Naive thymus-derived CD4-positive, alpha-beta T cell (primary cell): ENCODE measurements at regions not wholly inside any gene's neighbourhood (a gene's known extent, or its start where the extent isn't known, plus 50 kb on each side); places are given as distances from the start of the nearest gene placed in this dataset.

Source experiments
- ATAC-seq: fragments of 150-1000 bp; cut with Tn5 transposase; 2 replicates; pipeline ENCODE4 v1.10.0; 2021; ENCODE audit warnings: mild to moderate bottlenecking, moderate library complexity
- CTCF ChIA-PET: fragments of 350-600 bp; sonication (Branson Sonifier 250); formaldehyde crosslinking; loops from one replicate; lab custom pipeline; 2021; ENCODE audit warnings: antibody characterized with exemption; lab: Charles Lee
- POLR2A ChIA-PET: fragments of 350-600 bp; sonication (Branson Sonifier 250); formaldehyde crosslinking; loops from one replicate; lab custom pipeline; 2021; ENCODE audit warnings: antibody characterized with exemption, inconsistent platforms; lab: Charles Lee
- DNase-seq, 9 donors: peaks; one replicate each; pipeline versions ENCODE4 v3.0.0 to v3.0.0-alpha.2; 2020 to 2022; ENCODE audit warnings: mixed read lengths in 1 of 9
- H3K27ac ChIP-seq: one replicate; pipeline ENCODE4 v1.7.0; 2013; ENCODE audit warnings: mild to moderate bottlenecking, low read depth, low read length, moderate library complexity
- H3K27me3 ChIP-seq, 2 donors: one replicate each; pipeline ENCODE4 v1.7.0; 2013; ENCODE audit warnings: low read length in 2 of 2, mild to moderate bottlenecking in 2 of 2, moderate library complexity in 2 of 2; ENCODE audit not compliant: control insufficient read depth in 2 of 2, insufficient read depth in 2 of 2
- H3K36me3 ChIP-seq, 3 experiments: 1 replicate in 2 of 3; 2 replicates in 1 of 3; pipeline ENCODE4 v1.7.0; 2013; ENCODE audit warnings: low read length in 3 of 3, mild to moderate bottlenecking in 3 of 3, moderate library complexity in 1 of 3; ENCODE audit not compliant: insufficient read depth in 3 of 3, control insufficient read depth in 2 of 3
- H3K4me1 ChIP-seq, 2 donors: one replicate each; pipeline ENCODE4 v1.7.0; 2013; ENCODE audit warnings: low read length in 2 of 2, mild to moderate bottlenecking in 2 of 2, moderate library complexity in 1 of 2; ENCODE audit not compliant: control insufficient read depth in 2 of 2, insufficient read depth in 2 of 2
- H3K4me3 ChIP-seq: 2 replicates; pipeline ENCODE4 v1.7.0; 2013; ENCODE audit warnings: mild to moderate bottlenecking, low read length
- H3K9me3 ChIP-seq, 3 experiments: 1 replicate in 2 of 3; 2 replicates in 1 of 3; pipeline ENCODE4 v1.7.0; 2013; ENCODE audit warnings: low read length in 3 of 3; ENCODE audit not compliant: control insufficient read depth in 2 of 3
- H3K27ac Mint-ChIP-seq, 9 donors: one replicate each; pipeline ENCODE4 v1.8.0; 2020 to 2022; ENCODE audit warnings: mixed read lengths in 9 of 9, mild to moderate bottlenecking in 8 of 9, moderate library complexity in 5 of 9, inconsistent platforms in 2 of 9
- H3K27me3 Mint-ChIP-seq, 5 donors: one replicate each; pipeline ENCODE4 v1.8.0; 2021 to 2022; ENCODE audit warnings: mixed read lengths in 5 of 5, mild to moderate bottlenecking in 1 of 5
- H3K36me3 Mint-ChIP-seq, 5 donors: one replicate each; pipeline ENCODE4 v1.8.0; 2020 to 2022; ENCODE audit warnings: mixed read lengths in 5 of 5, mild to moderate bottlenecking in 3 of 5, inconsistent platforms in 1 of 5
- H3K4me1 Mint-ChIP-seq, 7 donors: one replicate each; pipeline ENCODE4 v1.8.0; 2020 to 2022; ENCODE audit warnings: mixed read lengths in 7 of 7, mild to moderate bottlenecking in 3 of 7, inconsistent platforms in 1 of 7
- H3K4me3 Mint-ChIP-seq, 10 donors: one replicate each; pipeline ENCODE4 v1.8.0; 2020 to 2022; ENCODE audit warnings: mild to moderate bottlenecking in 10 of 10, mixed read lengths in 10 of 10, moderate library complexity in 6 of 10, inconsistent platforms in 2 of 10
- H3K9me3 Mint-ChIP-seq, 11 donors: one replicate each; pipeline ENCODE4 v1.8.0; 2020 to 2022; ENCODE audit warnings: mixed read lengths in 11 of 11, mild to moderate bottlenecking in 4 of 11, inconsistent platforms in 1 of 11, moderate library complexity in 1 of 11
- intact Hi-C, 2 donors: fragments of 100-400 bp; cut with micrococcal nuclease; formaldehyde crosslinking; loops; one replicate each; pipeline ENCODE4 v1.15.1; 2023

GRCh38 chr3:81910244-81910852, 148.9 kb upstream of the GBE1 start:
- Histone ChIP-seq H3K27me3 (no peaks in the 10 kb centered on the region), H3K9me3 (no peaks in the 10 kb centered on the region), H3K4me3 (no peak overlapping the region), H3K27ac (no peak overlapping the region), H3K36me3 (no peaks in the 10 kb centered on the region), H3K4me1 (no peaks in the 10 kb centered on the region)
- Mint-ChIP-seq H3K4me3 (no peak overlapping the region), H3K36me3 (no peaks in the 10 kb centered on the region), H3K27me3 (peaks cover 0 to 10% (median 8%) of the 10 kb centered on the region in 5 donors), H3K27ac (no peak overlapping the region), H3K4me1 (peaks cover 0 to 2% (median 0%) of the 10 kb centered on the region in 7 donors), H3K9me3 (no peaks in the 10 kb centered on the region)
- intact Hi-C loops = loop anchor here (5.0 to 10.0 kb wide), 4 partner anchors 243 to 1612 kb away; no protein-coding TSS in a partner anchor
- peak; percentile 45 for ATAC-seq
- CTCF ChIA-PET = interaction anchor here (1.1 to 1.7 kb wide), 2 partner anchors 7 to 13 kb away, joined by 3 to 5 read pairs; no protein-coding TSS in a partner anchor
- peak in 5 of 9 donors; percentile 3 to 40 (median 10) for DNase-seq
- POLR2A ChIA-PET = interaction anchor here (0.6 kb wide), 1 partner anchor 24 kb away, joined by 3 read pairs; no protein-coding TSS in a partner anchor

- Histone ChIP-seq H3K36me3 (no peaks in the 10 kb centered on the region), H3K4me1 (no peaks in the 10 kb centered on the region), H3K4me3 (no peak overlapping the region), H3K9me3 (no peaks in the 10 kb centered on the region), H3K27ac (no peak overlapping the region), H3K27me3 (no peaks in the 10 kb centered on the region)
- DNase-seq = no peak
- Mint-ChIP-seq H3K27me3 (peaks cover 0 to 10% (median 8%) of the 10 kb centered on the region in 5 donors), H3K9me3 (no peaks in the 10 kb centered on the region), H3K27ac (no peak overlapping the region), H3K36me3 (no peaks in the 10 kb centered on the region), H3K4me3 (no peak overlapping the region), H3K4me1 (peaks cover 0 to 2% (median 0%) of the 10 kb centered on the region in 7 donors)
- ChIA-PET POLR2A (no interaction called here), CTCF (interaction anchor here (1.1 to 1.7 kb wide), 2 partner anchors 8 to 12 kb away, joined by 3 to 5 read pairs; no protein-coding TSS in a partner anchor)
- intact Hi-C loops = loop anchor here (5.0 to 10.0 kb wide), 4 partner anchors 242 to 1613 kb away; no protein-coding TSS in a partner anchor
- no peak for ATAC-seq
These were observed 148.4 kb upstream of the GBE1 start for GRCh38 chr3:81909796-81910195.

GRCh38 chr3:81908561-81908960, 147.1 kb upstream of the GBE1 start:
- Mint-ChIP-seq H3K36me3 (no peaks in the 10 kb centered on the region), H3K4me3 (no peak overlapping the region), H3K27me3 (peaks cover 0 to 15% (median 10%) of the 10 kb centered on the region in 5 donors), H3K9me3 (peaks cover 0 to 4% (median 0%) of the 10 kb centered on the region in 11 donors), H3K27ac (no peak overlapping the region), H3K4me1 (peaks cover 0 to 2% (median 0%) of the 10 kb centered on the region in 7 donors)
- ATAC-seq (peak; percentile 37), DNase-seq (no peak)
- ChIA-PET POLR2A (no interaction called here), CTCF (no interaction called here)
- Histone ChIP-seq H3K27me3 (no peaks in the 10 kb centered on the region), H3K9me3 (no peaks in the 10 kb centered on the region), H3K4me1 (no peaks in the 10 kb centered on the region), H3K4me3 (no peak overlapping the region), H3K36me3 (no peaks in the 10 kb centered on the region), H3K27ac (no peak overlapping the region)
- intact Hi-C loops = no loop called here

GRCh38 chr3:81898336-81898735, 136.9 kb upstream of the GBE1 start:
- H3K27me3 Mint-ChIP-seq = peaks cover 0 to 4% (median 0%) of the 10 kb centered on the region in 5 donors
- H3K4me3 Mint-ChIP-seq = no peak overlapping the region
- ChIA-PET CTCF (interaction anchor here (1.5 kb wide), 1 partner anchor 12 kb away, joined by 5 read pairs; no protein-coding TSS in a partner anchor), POLR2A (no interaction called here)
- H3K4me1 ChIP-seq = no peaks in the 10 kb centered on the region
- H3K4me1 Mint-ChIP-seq = no peaks in the 10 kb centered on the region
- no peaks in the 10 kb centered on the region for H3K36me3 Mint-ChIP-seq
- intact Hi-C loops = no loop called here
- no peaks in the 10 kb centered on the region for H3K36me3 ChIP-seq
- H3K4me3 ChIP-seq = no peak overlapping the region
- peaks cover 0 to 3% (median 0%) of the 10 kb centered on the region in 11 donors for H3K9me3 Mint-ChIP-seq
- no peak for ATAC-seq
- H3K9me3 ChIP-seq = no peaks in the 10 kb centered on the region
- no peaks in the 10 kb centered on the region for H3K27me3 ChIP-seq
- no peak for DNase-seq
- no peak overlapping the region for H3K27ac ChIP-seq
- H3K27ac Mint-ChIP-seq = no peak overlapping the region

- intact Hi-C loops = no loop called here
- DNase-seq (no peak), ATAC-seq (no peak)
- H3K27ac Mint-ChIP-seq = no peak overlapping the region
- Histone ChIP-seq H3K36me3 (no peaks in the 10 kb centered on the region), H3K27me3 (no peaks in the 10 kb centered on the region), H3K27ac (no peak overlapping the region), H3K4me3 (no peak overlapping the region), H3K4me1 (no peaks in the 10 kb centered on the region), H3K9me3 (no peaks in the 10 kb centered on the region)
- no peaks in the 10 kb centered on the region for H3K36me3 Mint-ChIP-seq
- ChIA-PET POLR2A (no interaction called here), CTCF (no interaction called here)
- no peaks in the 10 kb centered on the region for H3K4me1 Mint-ChIP-seq
- peaks cover 2 to 6% (median 5%) of the 10 kb centered on the region in 5 donors for H3K27me3 Mint-ChIP-seq
- no peak overlapping the region for H3K4me3 Mint-ChIP-seq
- H3K9me3 Mint-ChIP-seq = peaks cover 0 to 6% (median 0%) of the 10 kb centered on the region in 11 donors
These were observed 133.2 kb upstream of the GBE1 start for GRCh38 chr3:81894598-81894997.

GRCh38 chr3:81891055-81891895, 129.8 kb upstream of the GBE1 start:
- no peaks in the 10 kb centered on the region for H3K36me3 ChIP-seq
- Mint-ChIP-seq H3K4me1 (no peaks in the 10 kb centered on the region), H3K27me3 (peaks cover 0 to 6% (median 5%) of the 10 kb centered on the region in 5 donors), H3K9me3 (peaks cover 0 to 6% (median 0%) of the 10 kb centered on the region in 11 donors), H3K36me3 (no peaks in the 10 kb centered on the region), H3K4me3 (no peak overlapping the region), H3K27ac (no peak overlapping the region)
- H3K27ac ChIP-seq = no peak overlapping the region
- no peaks in the 10 kb centered on the region for H3K4me1 ChIP-seq
- ChIA-PET CTCF (no interaction called here), POLR2A (interaction anchor here (0.5 kb wide), 1 partner anchor 126 kb away, joined by 7 read pairs; no protein-coding TSS in a partner anchor)
- no peaks in the 10 kb centered on the region for H3K9me3 ChIP-seq
- intact Hi-C loops = no loop called here
- no peaks in the 10 kb centered on the region for H3K27me3 ChIP-seq
- no peak for DNase-seq
- no peak for ATAC-seq
- no peak overlapping the region for H3K4me3 ChIP-seq
